ENCODE measurements at regions not wholly inside any gene's neighbourhood (a gene's known extent, or its start where the extent isn't known, plus 50 kb on each side); places are given as distances from the start of the nearest gene placed in this dataset.

DNA sequence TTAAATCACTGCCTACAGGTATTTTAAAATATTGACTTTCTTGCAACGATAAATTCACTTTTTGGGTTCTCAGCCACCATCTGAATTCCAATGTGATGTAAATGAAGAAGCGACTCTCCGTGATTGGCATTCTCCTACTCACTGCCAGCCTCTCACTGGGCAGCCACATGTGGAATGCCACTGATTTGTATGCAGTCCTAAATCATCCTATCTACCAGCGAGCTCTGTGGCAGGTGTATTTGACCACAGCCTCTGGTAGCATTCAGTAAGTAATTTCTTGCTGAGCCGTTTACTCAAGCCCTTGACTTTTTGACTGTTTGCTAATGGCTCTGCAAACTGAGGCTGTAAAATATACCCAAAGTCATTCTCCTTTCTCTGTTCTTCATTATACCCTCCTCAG, 559.0 kb upstream of the SLC10A2 start:
- TF ChIP-seq, protein P1, sequence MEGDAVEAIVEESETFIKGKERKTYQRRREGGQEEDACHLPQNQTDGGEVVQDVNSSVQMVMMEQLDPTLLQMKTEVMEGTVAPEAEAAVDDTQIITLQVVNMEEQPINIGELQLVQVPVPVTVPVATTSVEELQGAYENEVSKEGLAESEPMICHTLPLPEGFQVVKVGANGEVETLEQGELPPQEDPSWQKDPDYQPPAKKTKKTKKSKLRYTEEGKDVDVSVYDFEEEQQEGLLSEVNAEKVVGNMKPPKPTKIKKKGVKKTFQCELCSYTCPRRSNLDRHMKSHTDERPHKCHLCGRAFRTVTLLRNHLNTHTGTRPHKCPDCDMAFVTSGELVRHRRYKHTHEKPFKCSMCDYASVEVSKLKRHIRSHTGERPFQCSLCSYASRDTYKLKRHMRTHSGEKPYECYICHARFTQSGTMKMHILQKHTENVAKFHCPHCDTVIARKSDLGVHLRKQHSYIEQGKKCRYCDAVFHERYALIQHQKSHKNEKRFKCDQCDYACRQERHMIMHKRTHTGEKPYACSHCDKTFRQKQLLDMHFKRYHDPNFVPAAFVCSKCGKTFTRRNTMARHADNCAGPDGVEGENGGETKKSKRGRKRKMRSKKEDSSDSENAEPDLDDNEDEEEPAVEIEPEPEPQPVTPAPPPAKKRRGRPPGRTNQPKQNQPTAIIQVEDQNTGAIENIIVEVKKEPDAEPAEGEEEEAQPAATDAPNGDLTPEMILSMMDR (IDR thresholded peaks at IDR 0.05), result no peak
- no peak for TF ChIP-seq POLR2A (IDR thresholded peaks at IDR 0.05)

All from thyroid gland (tissue), 4 donors.